ENCODE measurements at regions not wholly inside any gene's neighbourhood (a gene's known extent, or its start where the extent isn't known, plus 50 kb on each side); places are given as distances from the start of the nearest gene placed in this dataset.

DNA sequence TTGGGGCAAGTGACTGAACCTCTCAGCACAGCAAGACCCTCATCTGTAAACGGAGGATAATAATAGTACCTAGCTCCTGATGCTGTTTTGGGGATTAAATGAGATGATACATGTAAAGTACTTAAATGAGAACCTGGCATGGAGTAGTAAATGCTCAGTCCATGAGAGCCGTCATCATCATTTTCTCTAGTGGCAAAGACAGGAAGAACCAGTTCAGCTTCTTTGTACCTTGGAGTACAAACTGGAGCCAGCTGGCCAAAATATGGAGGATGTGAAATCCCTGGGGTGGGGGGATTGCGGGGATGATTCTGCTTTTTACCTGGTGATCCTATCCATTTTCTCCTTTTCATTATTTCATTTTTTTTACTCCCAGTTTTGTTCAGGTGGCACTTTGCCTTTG, 204.2 kb upstream of the LRRN1 start:
- in situ Hi-C loops (cut with HindIII; ENCODE audit: low pct_ligation_motif_present, low pct_unique_long_range_greater_than_20kb, low sequenced_read_pairs): no loop called here
- DNase-seq: no peak

DNA sequence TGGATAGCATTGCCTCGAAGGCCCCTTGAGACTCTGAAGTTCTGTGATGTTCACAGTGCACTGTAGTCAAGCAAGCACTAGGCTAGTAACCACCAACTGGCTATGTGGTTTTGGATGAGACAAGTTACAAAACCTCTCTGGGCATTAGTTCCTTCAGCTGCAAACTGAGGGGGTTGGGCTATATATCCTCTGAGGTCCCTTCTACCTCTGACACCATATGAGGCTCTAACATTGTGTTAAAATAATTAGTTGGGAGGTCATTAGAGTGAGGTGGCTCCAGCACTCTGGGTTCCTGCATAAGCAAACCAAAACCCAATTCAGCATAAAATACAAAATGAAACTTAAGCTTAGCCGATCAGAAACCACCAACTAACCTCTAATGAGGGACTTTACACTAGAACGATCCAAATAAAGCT, 209.5 kb upstream of the LRRN1 start:
- DNase-seq: no peak
- in situ Hi-C loops (cut with HindIII; ENCODE audit: low pct_ligation_motif_present, low pct_unique_long_range_greater_than_20kb, low sequenced_read_pairs): no loop called here

DNA sequence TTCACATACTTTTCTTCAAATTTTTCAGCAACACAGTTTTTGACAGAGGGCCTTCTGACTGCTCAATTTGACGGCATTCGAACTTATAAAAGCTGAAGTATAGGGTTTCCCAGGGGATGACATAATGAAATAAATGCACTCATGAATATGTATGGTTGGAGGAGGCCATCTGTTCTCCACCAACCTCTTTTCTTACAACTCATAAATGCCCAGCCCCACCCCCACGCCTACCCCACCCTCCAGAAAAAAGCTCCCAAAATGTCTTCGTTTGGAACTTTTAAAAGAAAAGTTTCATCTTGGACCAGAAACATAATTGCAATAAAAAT, 211.6 kb upstream of the LRRN1 start:
- DNase-seq: no peak
- in situ Hi-C loops (cut with HindIII; ENCODE audit: low pct_ligation_motif_present, low pct_unique_long_range_greater_than_20kb, low sequenced_read_pairs): no loop called here

DNA sequence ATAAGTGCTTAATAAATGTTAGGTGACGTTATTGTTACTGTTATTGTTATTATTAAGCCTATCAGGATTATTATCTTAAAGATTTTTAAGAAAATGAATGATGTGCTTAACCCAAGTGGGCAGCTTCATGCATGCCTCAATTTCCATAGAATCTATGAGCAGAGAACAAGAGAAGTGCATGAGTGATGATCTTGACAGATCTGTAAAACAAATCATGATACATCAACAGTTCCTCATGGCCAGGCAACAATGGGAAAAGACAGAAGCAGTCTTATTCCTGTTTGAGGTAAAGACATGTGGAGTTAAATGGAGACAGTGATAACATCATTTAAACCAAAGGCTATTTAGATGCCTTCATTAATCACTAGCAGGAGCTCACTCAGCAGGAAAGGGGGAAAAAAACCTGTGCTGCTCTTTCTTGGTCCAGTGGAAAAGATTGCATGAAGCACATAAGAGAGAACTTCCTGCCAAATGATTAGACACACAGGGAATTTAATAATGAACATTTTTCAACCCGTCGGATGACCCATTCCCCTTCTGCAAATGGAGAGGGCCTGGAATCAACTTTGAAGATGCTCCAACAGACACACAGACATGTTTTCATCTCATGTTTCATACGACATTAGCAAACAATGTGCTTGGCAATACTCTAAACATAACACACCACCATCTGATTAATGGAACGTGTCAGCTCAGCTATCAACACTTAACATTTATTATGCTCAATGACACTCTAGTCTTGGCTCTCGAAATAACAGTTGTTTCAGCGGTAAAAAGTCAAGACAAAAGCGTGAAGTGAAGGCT, 212.2 kb upstream of the LRRN1 start:
- DNase-seq: no peak
- in situ Hi-C loops (cut with HindIII; ENCODE audit: low pct_ligation_motif_present, low pct_unique_long_range_greater_than_20kb, low sequenced_read_pairs): no loop called here

DNA sequence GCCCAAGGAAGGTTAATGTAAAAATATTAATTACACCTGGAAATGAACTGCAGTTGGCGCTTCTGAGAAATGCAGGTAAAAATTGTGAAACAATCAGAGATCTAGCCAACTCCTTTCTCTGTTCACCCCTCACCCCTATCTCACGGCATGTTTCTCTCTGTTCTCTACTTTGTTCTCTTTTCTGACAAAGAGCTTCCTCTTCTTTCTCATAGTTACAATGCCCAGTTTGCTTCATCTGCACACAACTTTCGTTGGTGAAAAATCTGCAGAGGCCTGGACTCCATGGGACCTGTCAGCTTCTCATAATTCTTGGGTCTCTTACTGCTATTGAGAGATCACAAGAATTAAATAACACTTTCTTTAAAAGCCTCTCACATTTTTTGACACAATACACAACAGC, 212.9 kb upstream of the LRRN1 start:
- in situ Hi-C loops (cut with HindIII; ENCODE audit: low pct_ligation_motif_present, low pct_unique_long_range_greater_than_20kb, low sequenced_read_pairs): no loop called here
- no peak for DNase-seq

DNA sequence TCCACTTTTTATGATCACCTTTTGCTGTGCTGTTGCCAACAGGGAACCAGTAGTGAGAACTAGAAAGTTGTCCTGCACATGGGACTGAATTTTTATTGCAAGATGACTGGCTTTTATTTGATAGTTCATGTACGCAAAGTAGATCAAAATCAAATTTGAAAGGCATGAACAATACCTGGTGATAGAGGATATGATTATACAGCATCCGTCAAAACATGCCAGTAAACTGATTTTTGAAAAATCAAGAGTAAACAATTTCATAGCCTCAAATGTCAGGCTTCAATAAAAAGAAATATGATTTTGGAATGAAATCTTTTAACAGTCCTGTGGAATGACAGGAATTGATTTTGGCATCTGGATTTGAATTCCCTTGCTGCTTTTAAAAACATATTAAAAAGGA, 219.6 kb upstream of the LRRN1 start:
- in situ Hi-C loops (cut with HindIII; ENCODE audit: low pct_ligation_motif_present, low pct_unique_long_range_greater_than_20kb, low sequenced_read_pairs): no loop called here
- DNase-seq: no peak

DNA sequence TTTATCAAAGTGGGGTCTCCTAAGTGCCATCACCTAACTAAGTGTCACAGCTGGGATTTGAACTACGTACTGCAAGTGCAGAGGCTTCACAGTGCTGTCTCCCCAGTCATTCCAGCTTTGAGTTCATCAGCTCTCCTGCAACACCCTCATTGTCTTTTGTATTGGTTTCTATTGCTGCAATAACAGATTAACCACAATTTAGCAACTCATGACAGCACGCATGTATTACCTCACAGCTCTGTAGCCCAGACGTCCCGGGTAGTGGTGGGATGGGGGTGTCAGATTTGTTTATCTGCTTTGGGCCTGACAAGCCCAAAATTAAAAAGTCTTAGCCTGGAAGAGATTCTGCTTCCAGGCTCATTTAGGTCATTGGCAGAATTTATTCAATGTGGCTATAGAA, 220.5 kb upstream of the LRRN1 start:
- in situ Hi-C loops (cut with HindIII; ENCODE audit: low pct_ligation_motif_present, low pct_unique_long_range_greater_than_20kb, low sequenced_read_pairs): no loop called here
- DNase-seq: no peak

DNA sequence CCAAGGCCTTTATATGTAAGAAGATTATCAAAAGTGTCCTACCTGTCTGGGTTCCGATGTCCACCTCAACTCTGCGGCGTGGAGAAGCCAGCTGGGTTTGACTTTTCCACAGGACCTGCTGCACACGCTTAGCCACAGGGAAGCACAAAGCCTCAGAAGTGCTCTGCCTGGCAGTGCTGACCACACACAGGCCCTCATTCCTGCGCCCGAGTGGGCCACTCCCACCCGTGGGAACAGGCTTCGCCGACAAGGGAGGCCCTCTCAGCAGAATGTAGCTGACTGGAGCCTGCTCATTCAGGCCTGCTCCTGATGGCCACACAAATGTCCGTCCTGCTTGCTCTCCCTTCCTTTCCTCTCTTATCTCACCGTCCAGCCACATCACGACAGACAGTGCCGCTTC, 221.4 kb upstream of the LRRN1 start:
- in situ Hi-C loops (cut with HindIII; ENCODE audit: low pct_ligation_motif_present, low pct_unique_long_range_greater_than_20kb, low sequenced_read_pairs): no loop called here
- no peak for DNase-seq

DNA sequence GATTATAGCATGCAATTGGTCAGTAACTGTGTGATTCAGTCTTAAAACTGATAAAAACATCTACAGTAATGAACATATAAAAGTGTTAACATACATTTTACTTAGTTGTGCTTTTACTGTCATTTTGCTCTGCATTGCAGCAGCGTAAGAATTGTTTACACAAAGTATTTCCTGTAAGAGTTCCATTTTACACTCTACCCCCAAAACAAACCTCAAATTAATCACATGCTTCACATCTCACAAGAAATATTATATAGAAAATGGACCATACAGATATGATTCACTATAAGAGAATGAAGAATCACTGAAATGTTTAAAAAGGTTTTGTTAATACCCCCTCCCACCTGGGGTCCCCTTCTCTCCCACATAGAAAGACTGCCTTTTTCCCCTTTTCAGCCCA, 225.9 kb upstream of the LRRN1 start:
- in situ Hi-C loops (cut with HindIII; ENCODE audit: low pct_ligation_motif_present, low pct_unique_long_range_greater_than_20kb, low sequenced_read_pairs): no loop called here
- no peak for DNase-seq

DNA sequence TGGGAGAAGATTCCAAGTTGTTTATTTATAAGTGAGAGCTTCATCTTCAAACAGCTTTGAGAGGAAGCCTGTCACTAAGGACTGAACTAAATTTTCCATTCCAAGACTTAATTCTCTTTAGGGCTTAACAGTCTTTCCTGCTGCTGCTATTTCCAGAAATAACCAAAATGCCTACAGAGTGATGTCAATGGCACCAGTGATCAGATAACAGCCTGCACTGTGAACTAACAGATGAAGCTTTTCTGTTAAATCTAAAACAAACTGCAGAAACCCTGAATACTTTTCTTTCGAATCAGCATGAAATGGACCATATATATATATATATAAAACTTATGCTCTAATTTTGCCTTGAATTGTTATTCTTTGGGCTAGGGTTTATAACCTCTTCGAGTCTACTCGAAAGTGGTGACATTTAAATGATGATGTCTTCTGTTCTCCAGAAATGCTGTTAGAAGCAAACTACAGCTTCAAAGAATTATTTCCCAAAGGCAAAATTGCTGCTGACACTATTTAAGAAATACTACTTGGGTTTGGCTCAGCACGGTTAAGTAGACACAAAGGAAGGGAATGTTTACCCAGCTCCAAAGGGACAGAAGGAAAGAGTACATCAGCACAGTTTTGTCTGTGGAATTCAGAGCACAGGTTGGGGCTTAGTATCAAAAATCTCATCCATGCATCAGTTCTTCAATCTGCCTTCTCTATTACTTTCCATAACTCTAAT, 238.5 kb upstream of the LRRN1 start:
- no peak for DNase-seq
- in situ Hi-C loops (cut with HindIII; ENCODE audit: low pct_ligation_motif_present, low pct_unique_long_range_greater_than_20kb, low sequenced_read_pairs): no loop called here

DNA sequence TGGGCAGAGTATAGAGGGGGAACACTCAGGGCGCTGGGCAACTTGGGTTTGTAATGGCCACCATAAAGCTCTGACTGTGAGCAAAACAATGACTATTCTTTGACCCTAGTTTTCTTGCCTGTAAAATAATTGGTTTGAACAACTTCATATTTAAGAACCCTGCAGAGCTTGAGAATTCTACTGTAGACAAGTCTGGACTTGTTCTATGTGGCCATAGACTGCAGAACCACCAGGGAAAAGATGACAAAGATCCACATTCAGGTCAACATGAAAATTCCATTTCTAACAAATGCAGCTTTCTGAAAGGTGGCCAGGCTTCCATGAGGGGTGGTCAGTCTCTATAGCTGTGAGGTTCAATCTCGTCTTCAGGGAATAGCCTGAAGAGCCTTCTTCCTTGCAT, 239.4 kb upstream of the LRRN1 start:
- in situ Hi-C loops (cut with HindIII; ENCODE audit: low pct_ligation_motif_present, low pct_unique_long_range_greater_than_20kb, low sequenced_read_pairs): no loop called here

DNA sequence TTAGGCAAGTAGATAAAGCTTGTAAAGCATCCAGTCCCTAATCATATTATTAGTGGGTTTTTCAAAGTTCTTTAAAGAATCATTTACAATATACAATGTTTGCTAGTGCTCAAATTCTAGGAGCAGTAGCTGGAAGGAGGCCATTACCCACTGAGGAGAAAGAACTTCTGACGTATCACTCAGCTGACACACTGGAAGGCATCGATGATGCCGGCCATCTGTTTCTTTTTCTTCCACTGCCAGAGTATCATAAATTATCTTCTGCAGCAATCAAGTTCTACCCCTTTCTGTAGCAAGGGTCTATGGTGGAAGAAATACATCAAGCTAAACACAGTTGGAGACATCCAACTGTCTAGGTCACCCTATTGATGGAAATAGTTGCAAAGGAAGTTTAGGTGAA, 243.2 kb upstream of the LRRN1 start:
- DNase-seq: no peak
- in situ Hi-C loops (cut with HindIII; ENCODE audit: low pct_ligation_motif_present, low pct_unique_long_range_greater_than_20kb, low sequenced_read_pairs): no loop called here

More for the DNA sequence above, 239.4 kb upstream of the LRRN1 start:
- no peak for DNase-seq

DNA sequence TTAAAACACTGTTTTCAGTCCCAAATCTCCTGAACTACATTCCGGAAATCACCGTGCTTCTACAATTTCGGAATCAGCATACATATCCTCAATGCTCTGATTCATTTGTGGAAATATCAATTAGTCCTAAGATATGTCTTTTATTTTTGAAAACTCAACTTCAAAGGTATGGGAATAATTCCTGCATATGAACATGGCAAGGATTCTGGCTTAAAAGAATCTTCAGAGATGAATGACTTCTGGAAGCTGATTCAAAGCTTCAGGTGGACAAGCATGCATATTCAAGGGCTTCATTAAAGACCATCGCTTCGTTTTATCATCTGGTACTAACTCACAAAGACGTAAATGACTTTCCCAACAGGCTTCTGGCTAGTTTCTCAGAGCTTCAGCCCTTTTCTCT, 246.0 kb upstream of the LRRN1 start:
- in situ Hi-C loops (cut with HindIII; ENCODE audit: low pct_ligation_motif_present, low pct_unique_long_range_greater_than_20kb, low sequenced_read_pairs): no loop called here

DNA sequence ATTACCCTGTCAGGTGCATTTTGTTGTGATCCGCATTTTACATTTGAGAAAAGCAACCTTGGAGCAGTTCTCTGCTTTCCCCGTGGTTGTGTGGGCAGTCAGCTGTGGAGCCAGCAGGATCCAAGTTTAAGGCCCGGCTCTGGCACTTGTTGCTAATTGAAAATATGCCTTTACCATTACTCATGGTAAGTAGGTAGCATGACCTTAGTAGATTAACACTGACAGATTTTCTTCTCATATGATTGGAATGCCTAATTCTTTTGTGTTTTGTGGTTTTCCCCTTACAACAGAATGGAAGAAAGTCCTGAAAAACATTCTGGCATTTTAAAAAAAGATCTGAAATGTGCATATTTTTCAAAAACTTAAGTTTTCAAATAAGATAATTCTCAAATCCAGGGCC, 246.5 kb upstream of the LRRN1 start:
- no peak for DNase-seq
- in situ Hi-C loops (cut with HindIII; ENCODE audit: low pct_ligation_motif_present, low pct_unique_long_range_greater_than_20kb, low sequenced_read_pairs): no loop called here

More for the DNA sequence above, 246.0 kb upstream of the LRRN1 start:
- no peak for DNase-seq

DNA sequence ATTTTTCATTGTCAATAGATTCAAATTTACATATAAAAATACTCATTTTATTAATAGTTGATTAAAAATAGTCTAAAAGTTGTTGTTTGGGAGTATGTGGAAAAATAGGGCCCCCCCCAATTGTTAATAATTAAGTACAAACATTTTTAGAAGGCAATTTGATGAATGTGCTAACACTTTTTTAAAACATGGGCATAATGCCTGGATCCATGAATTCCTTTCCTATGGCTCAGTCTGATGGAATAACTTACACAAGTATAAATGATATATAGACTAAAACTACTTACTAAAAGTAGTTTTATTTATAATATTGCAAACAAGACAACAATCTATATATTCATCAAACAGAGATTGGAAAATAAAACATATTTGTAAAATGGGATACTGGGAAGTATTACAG, 247.2 kb upstream of the LRRN1 start:
- in situ Hi-C loops (cut with HindIII; ENCODE audit: low pct_ligation_motif_present, low pct_unique_long_range_greater_than_20kb, low sequenced_read_pairs): no loop called here
- no peak for DNase-seq

DNA sequence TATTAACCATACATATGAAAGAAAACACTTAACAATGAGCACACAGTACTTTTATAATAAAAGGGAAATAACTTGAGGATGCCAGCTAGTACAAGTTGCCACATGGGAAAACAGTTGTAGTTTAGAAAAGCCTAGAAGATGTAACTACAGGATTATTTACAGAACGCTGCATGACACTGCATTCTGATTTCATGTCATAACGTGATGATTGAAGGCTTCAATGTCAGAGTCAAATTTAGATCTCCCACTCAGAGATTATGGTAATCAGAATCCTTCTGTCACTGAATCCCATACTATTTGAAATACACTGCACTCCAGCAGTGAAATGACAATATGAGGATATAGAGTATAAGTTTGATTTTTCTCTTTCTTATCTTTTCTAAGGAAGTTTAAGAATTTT, 253.9 kb upstream of the LRRN1 start:
- no peak for DNase-seq
- in situ Hi-C loops (cut with HindIII; ENCODE audit: low pct_ligation_motif_present, low pct_unique_long_range_greater_than_20kb, low sequenced_read_pairs): no loop called here

DNA sequence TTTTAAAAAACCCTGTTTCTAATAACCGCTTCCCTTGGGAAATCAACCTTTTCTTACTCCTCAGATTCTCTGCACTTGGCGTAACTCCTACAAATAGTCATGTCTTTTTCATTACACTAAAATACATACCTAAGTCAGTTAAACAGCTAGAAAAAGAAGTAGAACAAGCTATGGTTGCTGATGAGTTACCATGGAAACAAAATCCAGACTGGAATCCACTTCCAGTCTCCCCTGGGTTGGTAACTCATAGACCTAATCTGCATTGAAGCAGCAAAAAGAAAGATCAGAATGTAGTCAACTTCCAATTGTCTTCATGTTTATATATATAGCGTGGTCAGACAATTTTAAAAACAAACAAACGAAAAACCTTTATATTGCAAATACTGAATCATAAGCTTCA, 260.8 kb upstream of the LRRN1 start:
- DNase-seq: no peak
- in situ Hi-C loops (cut with HindIII; ENCODE audit: low pct_ligation_motif_present, low pct_unique_long_range_greater_than_20kb, low sequenced_read_pairs): no loop called here

DNA sequence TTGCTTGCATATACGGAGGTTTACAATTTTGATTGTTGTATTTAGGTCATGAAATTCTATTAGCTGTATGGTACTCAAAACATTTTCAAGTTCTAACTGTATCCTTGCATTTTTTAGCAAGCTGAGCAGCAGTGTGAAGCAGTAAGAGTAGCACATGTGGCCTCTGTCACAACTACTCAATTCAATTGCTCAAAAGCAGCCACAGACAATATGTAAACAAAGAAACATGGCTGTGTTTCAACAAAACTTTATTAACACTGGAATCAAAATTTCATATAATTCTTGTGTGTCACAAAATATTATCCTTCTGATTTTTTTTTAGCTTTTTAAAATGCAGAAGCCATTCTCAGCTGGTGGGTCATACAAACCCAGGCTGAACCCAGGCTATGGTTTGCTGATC, 266.7 kb upstream of the LRRN1 start:
- in situ Hi-C loops (cut with HindIII; ENCODE audit: low pct_ligation_motif_present, low pct_unique_long_range_greater_than_20kb, low sequenced_read_pairs): no loop called here
- DNase-seq: no peak

DNA sequence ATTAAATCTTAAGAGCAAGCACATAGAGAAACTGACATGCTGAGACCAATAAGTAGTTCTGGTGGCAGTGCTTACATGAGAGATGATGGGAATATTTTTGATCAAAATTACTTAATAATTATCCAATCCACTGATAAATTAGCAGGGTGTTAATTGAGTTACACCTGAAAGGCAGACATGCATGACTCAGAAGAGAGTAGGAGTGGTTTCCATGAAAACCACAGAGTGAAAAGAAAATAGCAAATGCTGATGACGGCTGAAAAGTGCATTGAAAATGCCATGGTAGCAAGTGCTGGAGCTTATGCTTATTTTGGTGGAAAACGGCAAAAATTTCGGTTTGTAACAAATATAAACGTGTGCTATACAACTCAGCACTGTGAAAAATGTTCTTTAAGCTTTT, 267.8 kb upstream of the LRRN1 start:
- in situ Hi-C loops (cut with HindIII; ENCODE audit: low pct_ligation_motif_present, low pct_unique_long_range_greater_than_20kb, low sequenced_read_pairs): no loop called here
- DNase-seq: no peak

DNA sequence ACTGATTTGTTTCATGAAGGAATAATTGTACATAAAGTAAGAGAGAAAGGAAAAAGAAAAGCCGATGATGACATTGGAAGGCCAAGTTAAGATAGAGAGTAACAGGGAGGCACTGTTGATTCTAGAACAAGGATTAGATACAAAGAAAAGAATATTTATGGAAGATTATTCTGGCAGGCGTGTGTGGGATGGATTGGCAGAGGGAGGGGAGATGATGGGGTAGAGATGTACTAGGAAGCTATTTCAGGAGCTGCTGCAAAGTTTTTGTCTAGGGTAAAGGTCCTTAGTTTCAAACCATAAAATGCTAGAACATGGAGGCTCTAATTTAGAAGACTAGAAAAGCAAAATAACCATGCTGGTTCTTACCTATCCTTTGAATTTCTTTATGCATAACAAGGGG, 280.0 kb upstream of the LRRN1 start:
- in situ Hi-C loops (cut with HindIII; ENCODE audit: low pct_ligation_motif_present, low pct_unique_long_range_greater_than_20kb, low sequenced_read_pairs): no loop called here
- no peak for DNase-seq

Measured in ACHN (cell line).